GM12872 (cell line): ENCODE measurements at regions not wholly inside any gene's neighbourhood (a gene's known extent, or its start where the extent isn't known, plus 50 kb on each side); places are given as distances from the start of the nearest gene placed in this dataset.

Source experiments
- TF ChIP-seq, protein P1 (sequence below): IDR thresholded peaks from 3 replicates; pipeline ENCODE4 v1.5.1; 2011; ENCODE audit warnings: low read depth, mild to moderate bottlenecking, low read length, moderate library complexity; ENCODE audit not compliant: insufficient read depth

DNA sequence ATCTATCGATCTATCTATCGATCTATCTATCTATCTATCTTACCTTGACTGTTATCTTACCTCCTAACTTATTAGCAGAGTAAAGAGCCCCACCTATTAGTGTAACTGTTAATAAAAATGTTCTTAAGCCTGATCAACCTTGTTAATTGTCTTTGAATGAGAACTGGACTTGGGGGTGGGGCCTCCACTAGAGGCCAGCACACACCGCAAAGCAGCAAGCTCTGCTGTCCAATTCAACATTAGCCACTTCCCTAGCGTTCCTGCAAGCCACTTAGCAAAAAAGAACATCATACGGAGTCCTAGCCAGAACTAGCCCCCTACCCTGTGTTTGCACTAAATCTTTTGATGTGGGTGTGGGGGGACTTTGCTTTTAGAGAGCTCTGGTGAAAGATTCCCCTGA is 515.8 kb downstream of the KDM4C start:
- TF ChIP-seq, protein P1, sequence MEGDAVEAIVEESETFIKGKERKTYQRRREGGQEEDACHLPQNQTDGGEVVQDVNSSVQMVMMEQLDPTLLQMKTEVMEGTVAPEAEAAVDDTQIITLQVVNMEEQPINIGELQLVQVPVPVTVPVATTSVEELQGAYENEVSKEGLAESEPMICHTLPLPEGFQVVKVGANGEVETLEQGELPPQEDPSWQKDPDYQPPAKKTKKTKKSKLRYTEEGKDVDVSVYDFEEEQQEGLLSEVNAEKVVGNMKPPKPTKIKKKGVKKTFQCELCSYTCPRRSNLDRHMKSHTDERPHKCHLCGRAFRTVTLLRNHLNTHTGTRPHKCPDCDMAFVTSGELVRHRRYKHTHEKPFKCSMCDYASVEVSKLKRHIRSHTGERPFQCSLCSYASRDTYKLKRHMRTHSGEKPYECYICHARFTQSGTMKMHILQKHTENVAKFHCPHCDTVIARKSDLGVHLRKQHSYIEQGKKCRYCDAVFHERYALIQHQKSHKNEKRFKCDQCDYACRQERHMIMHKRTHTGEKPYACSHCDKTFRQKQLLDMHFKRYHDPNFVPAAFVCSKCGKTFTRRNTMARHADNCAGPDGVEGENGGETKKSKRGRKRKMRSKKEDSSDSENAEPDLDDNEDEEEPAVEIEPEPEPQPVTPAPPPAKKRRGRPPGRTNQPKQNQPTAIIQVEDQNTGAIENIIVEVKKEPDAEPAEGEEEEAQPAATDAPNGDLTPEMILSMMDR = 0 out of 3 replicates have a peak, but pooled peaks have one; percentile 17

DNA sequence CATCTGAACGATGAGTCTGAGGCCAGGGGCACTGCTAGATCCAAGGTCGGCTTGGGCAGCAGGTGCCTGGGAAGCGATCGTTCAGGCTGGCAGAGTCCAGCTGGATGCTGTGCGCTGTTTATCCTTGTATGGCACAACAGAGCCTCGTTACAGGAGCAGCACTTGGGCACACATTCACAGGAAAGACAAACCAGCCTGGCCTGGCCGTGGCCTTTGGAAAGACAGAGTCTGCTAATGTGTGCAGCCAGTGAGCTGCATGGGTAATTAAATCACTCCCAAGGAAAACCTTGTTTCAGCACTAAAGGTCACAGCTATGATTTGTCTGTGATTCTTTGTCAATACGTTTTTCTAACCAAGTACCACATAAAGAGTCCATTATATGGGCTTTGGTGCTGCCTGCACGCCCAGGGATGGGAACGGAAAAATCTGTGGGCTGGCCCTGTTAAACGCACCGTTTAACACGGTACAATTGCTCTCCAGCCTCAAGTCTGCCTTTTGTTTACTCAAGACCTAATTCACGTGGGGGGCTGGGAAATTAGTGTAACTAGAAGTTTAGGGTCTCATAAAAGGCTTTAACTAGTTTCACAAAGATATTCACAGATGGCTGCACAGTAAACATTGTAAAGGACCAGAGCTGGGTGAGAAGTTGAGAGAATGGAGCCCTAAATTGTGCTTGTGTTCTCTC is 509.3 kb downstream of the KDM4C start:
- TF ChIP-seq, protein P1 = no peak

DNA sequence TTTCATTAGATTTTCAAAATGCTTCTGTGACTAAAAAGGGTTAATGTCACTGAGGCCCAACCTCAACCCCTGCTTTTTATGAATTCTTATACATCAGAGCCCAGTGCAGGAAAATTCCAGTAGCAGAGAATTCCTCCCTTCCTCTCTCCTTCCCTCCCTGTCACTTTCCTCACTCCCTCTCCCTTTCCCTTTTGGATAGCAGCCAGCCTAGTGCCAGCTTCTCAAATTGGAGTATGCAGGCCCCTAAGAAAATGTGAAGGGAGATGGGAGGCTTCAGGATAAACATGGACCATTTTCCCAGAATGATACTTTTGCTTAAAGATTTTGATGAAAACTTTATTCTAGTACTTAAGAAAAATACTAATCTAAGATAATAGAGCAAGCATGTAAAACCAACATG is 507.4 kb downstream of the KDM4C start:
- TF ChIP-seq, protein P1 = no peak

DNA sequence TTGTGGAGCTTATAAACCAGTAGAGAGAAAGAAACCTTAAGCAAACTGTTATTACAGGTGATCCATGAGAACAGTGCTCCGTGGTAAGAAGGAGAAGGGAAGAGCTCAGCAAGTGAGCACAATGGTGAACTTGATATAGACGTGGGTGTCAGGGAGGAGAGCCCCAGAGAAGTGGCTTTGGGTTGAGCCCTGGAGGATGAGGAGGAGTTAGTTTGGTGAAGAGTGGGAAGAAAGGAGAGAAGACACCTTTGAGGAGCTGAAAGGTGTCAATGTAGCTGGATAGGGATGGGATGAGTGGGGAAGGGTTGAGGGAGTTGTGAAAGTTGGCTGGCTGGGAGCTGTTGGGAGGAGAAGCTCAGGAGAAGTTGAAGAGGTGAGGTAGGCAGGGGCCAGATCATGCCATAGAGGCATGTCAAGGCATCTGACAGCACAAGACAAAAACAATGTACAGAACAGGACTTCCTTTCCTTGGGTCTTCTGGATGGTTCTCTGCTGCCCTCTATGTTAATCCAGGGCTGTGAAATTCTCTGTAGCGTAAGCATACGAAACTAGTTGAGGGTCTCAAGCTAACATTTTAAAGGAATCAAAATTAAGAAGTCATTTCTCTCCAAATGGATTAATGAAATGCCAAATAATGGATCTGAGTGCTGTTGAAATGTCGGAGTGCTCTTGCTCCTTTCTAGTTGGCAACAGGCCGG is 501.9 kb downstream of the KDM4C start:
- TF ChIP-seq, protein P1 = no peak

DNA sequence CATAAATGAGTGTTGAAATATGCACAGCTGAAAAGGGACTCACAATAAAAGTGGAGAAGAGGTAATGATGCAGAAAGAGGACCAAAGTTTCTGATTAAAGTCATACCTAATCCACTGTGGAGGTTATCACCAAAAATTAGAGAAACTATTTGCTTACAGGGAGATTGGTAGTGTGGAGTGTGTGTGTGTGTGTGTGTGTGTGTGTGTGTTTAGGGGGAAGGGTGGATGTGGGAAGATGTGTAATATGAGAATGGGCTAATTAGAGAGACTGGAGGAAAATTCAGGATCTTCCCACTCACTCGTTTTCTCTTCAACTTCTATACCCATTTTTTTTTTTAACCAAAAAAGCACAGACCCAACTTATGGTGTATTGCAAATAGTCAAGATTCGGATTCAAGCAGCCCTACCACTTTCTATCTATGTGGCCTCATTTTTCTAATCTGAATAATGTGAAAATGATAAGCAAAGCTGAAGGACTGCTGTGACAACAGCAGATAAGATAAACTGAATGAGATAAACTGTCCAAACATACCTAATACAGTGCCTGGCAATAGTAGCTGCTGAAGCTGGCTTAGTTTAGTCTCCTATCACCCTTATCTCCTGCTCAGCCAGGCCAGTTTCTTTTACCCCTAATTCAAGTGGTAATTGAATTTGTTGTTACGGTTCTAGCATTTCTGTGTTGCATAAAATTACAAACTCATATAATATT is 501.1 kb downstream of the KDM4C start:
- TF ChIP-seq, protein P1 = no peak

DNA sequence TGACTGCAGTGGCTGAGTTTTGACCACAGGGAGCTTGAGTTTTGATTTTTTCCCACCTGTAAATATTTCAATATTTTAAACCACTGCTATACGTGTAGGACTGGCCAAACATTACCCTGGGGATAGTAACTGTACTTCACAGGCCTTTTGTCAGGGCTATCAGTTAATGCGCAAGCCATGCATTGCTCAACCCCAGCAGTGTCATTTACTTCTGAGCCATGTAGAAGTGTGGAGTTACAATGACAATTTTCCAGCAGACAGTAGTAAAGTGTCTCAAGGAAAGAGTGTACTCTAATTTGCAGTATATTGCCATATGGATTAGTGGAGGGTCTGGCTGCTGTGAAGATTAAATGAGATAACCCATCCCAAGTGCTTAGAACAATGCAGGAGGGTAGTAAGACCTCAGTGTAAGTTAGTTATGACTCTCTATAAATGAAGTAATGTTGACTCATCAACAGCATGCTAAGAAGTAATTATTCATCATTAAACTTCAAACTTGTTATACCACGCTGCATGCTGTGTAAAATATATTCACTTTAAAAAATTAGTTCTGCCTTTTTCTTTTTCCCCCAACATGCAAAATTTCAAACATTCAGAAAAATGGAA is 489.2 kb downstream of the KDM4C start:
- TF ChIP-seq, protein P1 = no peak
